ENCODE measurements at regions not wholly inside any gene's neighbourhood (a gene's known extent, or its start where the extent isn't known, plus 50 kb on each side); places are given as distances from the start of the nearest gene placed in this dataset.
A peak's percentile ranks its signal among the peaks of the same experiment; 100 is the strongest.

DNA sequence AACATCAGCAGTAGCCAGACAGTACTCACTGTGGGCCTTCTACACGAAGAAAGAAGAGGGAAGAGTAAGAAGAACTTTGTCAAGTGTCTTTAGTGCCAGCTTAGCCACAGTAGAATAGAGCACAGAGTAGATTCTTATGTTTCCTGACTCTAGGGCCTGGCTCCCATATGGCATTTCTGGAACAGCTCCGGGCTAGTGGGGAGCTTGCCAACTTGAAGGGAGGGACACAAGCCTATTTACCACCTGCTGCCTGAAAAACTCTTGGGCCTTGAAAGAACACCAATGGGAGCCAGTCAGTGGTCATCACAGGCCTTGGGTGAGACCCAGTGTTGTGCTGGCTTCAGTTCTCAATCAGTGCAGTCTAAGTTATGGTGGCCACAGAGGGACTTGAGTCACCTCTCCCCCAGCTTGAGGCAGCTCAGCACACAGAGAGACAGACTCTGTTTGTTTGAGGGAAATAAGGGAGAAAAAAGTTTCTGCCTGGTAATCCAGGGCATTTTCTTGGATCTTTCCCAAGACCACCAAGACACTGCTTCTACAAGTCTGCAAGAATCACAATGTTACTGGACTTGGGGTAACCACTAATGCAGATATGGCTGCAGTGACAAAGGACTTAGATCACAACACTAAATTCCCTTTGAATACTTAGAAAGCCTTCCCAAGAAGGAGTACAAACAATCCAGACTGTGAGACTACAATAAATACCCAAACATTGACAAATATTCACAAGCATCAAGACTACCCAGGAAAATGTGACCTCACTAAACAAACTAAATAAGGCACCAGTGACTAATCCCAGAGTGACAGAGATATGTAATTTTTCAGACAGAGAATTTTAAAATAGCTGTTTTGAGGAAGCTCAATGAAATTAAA lies 261.0 kb upstream of the NDST3 start:
- H3K27ac ChIP-seq = no peak overlapping the region
- no peak for DNase-seq (ENCODE audit: low read depth, low spot score)

DNA sequence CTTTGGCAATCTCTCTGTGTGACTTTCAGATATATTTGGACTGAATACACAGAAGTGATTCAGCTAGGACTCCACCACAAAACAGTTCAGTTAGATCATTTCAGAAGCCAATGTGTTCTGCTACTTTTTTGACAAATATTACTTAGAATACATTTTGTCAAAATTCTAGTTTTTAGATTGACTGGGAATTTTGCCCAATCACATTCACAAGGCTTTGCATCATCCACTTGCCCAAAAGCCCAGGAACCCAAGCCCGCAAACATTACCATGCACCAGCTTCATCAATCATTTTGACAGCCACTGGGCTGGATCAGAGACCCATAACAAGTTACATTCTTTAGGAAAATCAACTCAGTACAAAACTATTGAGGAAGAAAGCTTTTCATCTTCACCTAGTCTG lies 256.6 kb upstream of the NDST3 start:
- no peak for DNase-seq (ENCODE audit: low read depth, low spot score)

DNA sequence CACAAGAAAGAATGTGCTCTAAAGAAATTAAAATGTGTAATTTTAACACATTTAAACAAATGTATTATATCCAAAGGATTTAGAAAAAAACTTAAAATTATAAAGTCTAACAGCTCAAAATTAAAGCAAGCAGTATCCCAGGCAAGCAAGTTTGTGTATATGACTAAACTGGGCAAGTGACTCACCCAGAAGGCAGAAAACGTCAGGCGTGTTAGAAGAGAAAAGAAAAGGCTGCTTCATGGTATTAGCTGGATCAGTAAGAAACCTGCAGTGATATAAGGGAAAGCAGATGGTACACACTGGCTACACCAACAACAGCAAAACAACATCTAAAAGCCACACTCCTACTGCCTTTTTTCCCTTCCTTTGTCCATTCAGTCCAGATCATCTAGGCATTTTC lies 250.6 kb upstream of the NDST3 start:
- no peak overlapping the region for H3K27ac ChIP-seq
- no peak for DNase-seq (ENCODE audit: low read depth, low spot score)

More for the DNA sequence above, 256.6 kb upstream of the NDST3 start:
- H3K27ac ChIP-seq = no peak overlapping the region

DNA sequence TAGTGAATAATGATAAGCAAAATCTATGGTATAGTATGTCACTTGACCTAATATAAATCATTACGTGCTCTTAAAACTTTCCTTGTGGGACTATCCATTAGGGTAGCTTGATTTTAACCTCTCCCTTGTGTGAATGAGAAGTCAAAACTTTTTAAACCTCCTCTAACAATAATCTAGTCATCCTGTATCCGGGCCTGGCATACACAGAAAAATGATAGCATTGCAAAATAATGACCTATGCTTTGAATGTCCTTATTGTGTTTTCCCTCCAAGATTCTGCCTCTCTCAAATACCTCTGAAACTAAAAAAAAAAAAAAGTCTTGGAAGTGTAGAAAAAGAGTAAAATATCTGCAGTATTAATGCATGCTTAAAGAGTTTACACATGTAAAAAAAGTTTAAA lies 250.0 kb upstream of the NDST3 start:
- DNase-seq (ENCODE audit: low read depth, low spot score) = no peak
- no peak overlapping the region for H3K27ac ChIP-seq

DNA sequence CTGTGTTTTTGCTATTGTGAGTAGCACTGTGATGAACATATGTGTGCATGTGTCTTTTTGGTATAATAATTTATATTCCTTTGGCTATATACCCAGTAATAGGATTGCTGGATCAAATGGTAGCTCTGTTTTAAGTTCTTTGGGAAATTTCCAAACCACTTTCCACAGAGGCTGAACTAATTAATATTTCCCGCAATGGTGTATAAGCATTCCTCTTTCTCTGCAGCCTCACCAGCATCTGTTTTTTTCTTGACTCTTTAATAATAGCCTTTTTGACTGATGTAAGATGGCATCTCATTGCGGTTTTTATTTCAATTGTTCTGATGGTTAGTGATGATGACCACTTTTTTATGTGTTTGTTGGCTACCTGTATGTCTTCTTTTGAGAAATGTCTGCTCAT lies 247.7 kb upstream of the NDST3 start:
- DNase-seq (ENCODE audit: low read depth, low spot score) = no peak
- no peak overlapping the region for H3K27ac ChIP-seq

DNA sequence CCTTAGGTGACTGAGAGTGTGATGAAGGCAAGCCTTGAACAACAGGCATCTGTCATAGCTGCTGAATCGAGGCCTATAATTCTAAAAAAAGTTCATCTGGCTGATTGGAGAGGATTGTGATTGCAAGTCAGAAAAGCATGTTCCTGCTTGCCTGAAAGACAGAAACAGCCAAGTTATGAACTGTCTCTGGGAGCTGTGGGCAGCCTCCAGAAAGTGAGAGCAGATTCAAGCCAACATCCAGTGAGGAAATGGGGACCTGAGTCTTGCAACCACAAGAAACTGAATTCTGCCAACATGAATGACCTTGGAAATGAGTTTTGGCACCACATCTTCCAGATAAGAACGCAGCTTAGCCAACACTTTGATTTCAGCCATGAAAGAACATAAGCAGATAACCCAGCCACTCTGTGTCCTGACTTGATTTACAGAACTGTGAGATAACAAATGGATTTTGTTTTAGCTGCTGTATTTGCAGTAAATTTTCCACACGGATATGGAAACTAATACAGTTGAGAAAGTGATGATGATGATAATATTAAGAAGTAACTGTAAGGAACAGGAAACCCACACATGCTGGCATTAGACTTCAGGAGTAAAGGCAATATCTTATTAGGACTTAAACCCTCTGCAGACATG lies 240.3 kb upstream of the NDST3 start:
- peak; percentile 20 for DNase-seq (ENCODE audit: low read depth, low spot score)

DNA sequence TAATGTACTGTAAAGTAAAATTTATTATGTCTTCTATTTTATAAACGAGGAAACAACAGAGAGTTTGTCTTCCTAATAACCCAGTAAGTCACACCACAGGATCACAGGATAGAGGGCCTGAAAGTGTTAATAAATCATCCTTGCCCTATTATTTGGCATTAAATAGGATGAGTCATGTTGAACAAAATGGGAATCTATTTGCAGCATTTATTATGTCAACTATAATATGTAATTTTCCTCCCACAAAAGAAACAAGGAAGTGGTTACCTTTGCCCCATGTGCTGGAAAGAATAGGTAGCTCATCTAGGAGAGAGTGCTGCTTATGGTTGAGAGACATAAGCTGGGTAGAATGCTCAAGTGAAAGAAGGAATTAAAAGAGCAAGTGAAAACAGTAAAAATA lies 237.6 kb upstream of the NDST3 start:
- no peak overlapping the region for H3K27ac ChIP-seq
- DNase-seq (ENCODE audit: low read depth, low spot score) = no peak

More for the DNA sequence above, 240.3 kb upstream of the NDST3 start:
- H3K27ac ChIP-seq = no peak overlapping the region

DNA sequence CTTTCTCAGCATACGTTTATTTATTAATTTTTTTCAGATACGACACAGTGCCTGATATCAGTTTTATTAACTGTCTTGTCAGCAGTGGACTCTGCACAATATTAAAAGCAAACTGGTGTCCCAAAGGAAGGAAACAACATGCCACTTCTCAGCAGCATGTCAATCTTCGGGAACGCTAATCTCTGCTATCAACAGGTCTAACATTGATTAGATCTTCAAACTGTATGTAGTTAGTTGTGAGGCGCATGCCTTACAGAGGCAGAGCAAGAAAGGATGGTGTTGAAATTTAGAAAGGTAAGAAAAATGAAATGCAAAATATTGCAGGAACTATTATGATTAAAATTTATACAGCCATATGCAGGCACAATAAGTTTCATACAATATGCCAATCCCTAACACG lies 233.7 kb upstream of the NDST3 start:
- H3K27ac ChIP-seq = no peak overlapping the region
- no peak for DNase-seq (ENCODE audit: low read depth, low spot score)

DNA sequence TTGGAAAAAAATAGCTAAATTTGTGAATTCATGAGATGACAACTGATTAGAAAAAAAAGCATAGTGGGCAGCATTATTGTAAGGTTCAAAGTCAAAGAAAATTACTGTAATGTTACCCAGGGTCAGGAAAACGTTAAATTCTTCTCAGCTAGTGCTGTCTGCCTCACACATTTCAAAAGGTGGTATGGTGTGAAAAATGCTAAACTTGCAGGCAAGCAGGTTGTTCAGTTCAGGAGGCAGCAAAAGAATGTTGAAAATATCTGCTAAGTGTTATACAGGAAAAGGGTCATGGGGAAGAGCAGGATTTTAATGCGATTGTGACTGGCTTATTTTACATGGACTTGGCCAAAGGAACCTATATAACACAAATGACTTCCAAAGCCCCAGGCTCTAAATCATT lies 232.5 kb upstream of the NDST3 start:
- H3K27ac ChIP-seq = no peak overlapping the region
- no peak for DNase-seq (ENCODE audit: low read depth, low spot score)

DNA sequence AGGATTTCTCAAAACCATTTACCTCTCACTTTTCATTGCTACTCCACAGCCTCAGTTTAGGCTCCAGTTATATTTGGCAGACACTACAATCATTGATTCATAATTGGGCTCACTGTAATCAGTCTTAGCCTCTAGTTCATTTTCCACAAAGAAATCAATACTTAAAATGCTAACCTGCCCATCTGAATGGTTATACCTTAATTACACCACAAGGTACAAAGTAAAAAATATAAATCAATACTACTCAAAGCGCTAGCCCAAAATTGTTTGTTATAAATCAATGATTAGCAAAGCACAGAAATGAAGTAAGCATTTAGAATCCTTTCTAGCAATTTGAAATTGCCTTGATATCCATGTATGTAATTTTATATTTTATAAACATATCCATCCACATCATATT lies 222.6 kb upstream of the NDST3 start:
- no peak overlapping the region for H3K27ac ChIP-seq
- no peak for DNase-seq (ENCODE audit: low read depth, low spot score)

DNA sequence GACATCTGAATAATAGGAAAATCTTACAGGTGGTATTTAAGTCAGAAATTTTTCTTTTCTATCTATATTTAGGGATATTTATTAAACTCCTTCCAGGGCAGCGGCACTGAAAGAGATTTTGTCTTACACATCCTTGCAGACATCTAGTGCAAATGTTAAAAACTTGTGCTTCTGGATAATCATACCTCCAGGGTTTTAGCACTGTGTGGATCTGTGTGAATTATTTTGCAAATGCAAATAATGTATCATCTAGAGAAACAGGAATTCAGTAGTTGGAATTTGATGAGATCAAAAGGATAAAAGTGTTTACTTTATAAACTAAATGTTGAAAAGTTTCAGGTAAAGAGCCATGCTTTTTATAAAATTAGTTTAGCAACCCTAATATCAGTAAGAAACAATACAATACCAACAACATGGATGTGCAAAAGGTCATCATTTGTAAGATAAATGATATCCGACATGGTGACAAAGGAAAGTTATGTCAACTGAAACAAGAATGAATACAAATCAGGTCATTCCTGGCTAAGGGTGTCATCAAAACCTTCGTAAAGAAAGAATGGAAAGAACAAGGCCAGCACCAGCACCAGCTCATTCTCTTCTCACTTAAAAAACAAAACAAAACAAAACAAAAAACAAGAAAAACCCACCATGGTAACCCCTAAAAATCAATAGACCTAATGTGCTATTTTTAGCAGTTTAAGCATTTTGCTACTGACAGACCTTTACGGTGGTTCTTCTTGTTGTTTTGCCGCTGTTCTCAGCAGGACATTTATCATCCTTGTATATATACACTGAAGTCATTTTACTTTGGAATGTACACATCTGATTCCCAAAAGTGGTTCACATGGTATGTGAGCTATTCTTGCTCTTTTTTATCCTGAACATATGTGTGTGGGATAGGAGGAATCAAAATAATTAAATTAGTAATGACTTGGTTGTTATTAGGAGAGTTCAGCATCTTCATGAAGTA lies 219.7 kb upstream of the NDST3 start:
- no peak for DNase-seq (ENCODE audit: low read depth, low spot score)
- no peak overlapping the region for H3K27ac ChIP-seq

DNA sequence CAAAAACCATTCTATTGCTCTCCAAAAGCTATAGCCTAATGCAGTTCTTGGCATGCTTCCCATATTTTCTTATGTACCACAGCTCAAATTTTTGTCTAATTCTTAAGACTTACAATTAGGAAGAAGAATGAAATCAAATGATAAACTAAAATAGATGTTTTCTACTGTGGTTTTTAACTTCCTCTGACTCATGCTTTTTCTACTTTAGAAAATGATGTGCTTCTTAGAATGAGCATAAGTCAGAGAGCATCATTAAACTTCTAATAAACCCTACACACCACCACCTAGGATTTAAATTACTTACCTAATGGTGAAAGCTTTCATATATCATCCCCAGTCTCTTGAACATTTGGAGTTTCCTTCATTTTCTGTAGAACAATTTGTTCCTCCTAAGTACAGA lies 217.0 kb upstream of the NDST3 start:
- no peak for DNase-seq (ENCODE audit: low read depth, low spot score)
- no peak overlapping the region for H3K27ac ChIP-seq

DNA sequence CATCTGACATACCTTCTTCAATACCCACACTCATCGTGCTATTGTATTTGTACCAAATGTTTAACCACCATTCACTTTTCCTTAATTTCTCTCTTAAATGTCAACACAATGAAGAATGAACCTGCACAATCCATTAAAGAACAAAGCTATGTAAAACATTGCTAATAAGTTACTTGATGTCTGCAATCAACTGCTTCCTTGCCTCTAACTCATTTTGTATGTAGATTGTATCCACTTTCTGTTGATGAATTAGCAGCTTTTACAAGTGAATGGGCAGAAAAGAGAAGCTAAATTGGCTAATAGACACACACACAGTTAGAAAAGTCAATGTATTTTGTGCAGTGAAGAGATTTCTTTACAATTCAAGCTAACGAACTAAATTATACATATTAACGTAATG lies 212.5 kb upstream of the NDST3 start:
- DNase-seq (ENCODE audit: low read depth, low spot score) = no peak

DNA sequence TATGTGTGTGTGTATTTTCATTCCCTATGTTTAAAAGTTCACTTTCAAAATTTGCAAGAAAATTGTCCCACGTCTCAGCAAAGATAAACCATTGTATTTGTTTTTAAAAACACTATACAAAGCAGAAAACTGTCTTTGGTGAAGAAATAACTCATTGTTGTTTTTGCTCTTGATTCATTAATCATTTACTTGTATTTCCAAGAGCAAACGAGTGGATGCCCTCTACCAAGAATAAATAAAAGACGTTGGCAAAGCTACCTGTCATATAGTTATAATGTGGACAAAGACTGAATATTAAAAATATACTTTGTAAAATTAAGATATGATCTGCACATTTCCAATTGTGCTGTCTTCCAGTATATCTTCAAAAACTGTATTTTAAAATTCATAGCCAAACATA lies 210.9 kb upstream of the NDST3 start:
- no peak overlapping the region for H3K27ac ChIP-seq
- DNase-seq (ENCODE audit: low read depth, low spot score) = no peak

More for the DNA sequence above, 212.5 kb upstream of the NDST3 start:
- H3K27ac ChIP-seq = no peak overlapping the region

DNA sequence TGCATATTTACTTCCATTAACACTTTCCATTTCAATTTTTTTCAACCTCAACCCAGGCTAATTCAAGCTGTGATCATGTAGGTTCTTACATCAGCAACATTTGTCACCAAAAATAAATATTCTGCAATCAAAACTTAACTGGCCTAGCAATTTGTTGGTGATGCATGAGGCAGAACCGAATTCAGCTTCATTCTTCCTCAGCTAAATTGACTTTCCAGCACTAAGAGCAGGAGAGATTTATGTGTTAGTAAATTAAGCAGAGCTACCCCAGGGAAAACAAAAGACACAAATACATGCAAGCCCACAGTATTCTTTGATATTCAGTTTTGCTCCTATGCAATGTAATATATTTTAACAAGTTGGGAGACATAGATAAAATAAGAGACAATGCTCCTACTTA lies 208.7 kb upstream of the NDST3 start:
- H3K27ac ChIP-seq = no peak overlapping the region
- no peak for DNase-seq (ENCODE audit: low read depth, low spot score)

DNA sequence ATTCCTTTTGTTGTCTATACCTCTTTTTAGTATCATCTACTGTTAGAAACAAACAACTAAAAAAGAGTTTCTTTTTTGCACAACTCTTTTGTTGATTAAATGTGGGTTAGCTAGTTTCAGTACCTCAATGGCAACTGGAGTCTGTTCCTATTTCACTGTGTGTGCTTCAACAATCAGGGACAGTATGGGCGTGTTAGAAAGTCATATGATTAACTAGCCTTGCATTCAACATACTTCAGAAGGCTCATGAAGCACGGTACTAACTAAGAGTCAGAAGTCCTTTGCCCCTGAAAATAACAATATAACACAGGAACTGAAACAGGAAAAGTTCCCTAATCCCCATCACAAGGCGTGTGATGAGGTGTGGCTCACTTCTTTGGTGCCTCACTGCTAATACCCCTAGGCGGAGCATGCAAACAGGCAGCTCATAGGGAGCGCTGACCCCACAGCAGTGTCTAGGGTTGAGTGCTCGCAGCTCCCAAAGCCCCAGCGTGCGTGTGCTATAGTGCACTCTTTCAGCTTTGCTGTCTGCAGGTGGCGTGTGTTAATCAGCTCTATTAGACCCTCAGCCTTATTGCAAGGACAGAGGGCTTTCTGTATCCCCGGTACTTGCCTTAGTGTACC lies 203.1 kb upstream of the NDST3 start:
- H3K27ac ChIP-seq = no peak overlapping the region

DNA sequence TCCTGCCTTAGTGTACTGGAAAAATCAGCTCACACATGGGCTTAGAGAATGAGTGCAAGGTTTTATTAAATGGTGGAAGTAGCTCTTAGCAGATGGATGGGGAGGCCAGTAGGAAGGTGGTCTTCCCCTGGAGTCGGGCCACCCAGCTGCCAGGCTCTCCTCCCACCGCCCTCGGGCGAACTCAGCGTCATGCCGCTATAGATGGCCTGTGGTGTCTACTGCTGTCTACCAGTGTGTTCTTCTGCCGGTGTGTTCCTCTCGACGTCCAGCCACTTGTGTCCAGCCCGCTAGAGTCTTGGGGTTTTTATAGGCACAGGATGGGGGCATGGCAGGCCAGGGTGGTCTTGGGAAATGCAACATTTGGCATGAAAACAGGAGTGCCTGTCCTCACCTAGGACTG lies 198.7 kb upstream of the NDST3 start:
- DNase-seq (ENCODE audit: low read depth, low spot score) = no peak
- H3K27ac ChIP-seq = no peak overlapping the region

More for the DNA sequence above, 203.1 kb upstream of the NDST3 start:
- no peak for DNase-seq (ENCODE audit: low read depth, low spot score)

DNA sequence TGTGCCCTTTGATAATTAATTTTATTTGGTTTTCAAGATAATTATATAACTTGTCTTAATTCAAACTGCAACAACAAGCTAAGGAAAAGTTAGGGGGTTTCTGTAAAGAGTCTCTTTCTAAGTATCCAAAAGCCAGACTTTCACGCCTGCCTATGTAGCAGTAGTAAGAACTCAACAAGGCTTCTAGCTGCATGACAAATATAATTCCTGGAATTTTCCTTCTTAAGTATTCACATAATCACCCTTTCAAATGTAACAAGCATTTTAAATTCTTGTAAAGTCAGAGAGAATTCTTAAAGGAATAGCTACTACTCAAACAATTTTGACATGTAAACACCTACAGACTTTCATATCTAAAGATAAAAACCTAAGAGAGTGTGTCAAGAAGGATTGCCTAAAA lies 189.7 kb upstream of the NDST3 start:
- no peak for DNase-seq (ENCODE audit: low read depth, low spot score)

DNA sequence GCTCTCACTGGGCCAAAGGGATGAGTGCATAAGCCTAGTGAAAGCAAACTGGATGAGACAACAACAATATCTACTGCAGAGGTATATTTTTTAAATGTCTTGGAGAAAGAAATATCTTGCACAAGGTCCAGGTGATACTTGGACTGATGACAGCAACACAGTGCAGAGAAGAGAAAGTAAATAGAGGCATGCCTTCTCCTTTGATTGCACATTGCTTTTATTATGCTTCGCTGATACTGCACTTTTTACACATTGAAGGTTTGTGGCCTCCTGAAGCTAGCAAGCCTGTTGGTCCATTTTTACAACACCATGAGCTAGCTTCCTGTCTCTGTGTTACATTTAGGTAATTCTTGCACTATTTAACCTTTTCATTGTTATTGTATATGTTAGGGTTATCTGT lies 189.0 kb upstream of the NDST3 start:
- no peak overlapping the region for H3K27ac ChIP-seq
- no peak for DNase-seq (ENCODE audit: low read depth, low spot score)

More for the DNA sequence above, 189.7 kb upstream of the NDST3 start:
- H3K27ac ChIP-seq = no peak overlapping the region

DNA sequence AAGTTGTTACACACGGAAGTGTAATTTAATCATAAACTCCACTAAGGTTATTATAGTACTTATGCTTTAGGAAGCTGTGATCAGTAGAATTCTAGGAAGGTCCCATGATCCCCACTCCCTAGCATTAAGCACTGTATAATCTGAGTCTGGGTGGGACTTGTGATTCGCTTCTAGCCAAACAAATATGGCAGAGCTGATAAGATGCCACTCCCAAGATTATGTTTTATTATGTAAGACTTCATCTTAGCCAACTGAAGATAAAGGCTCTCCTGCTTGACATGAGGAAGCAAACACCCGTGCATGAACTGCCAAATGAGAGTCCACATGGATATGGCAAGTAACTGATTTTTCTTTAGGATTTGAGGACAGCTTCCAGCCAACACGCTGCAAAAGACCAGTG lies 186.4 kb upstream of the NDST3 start:
- DNase-seq (ENCODE audit: low read depth, low spot score) = no peak
- H3K27ac ChIP-seq = no peak overlapping the region

Data from epithelial cell of prostate (primary cell).